Spinal cord (tissue), 9 donors: ENCODE measurements at regions not wholly inside any gene's neighbourhood (a gene's known extent, or its start where the extent isn't known, plus 50 kb on each side); places are given as distances from the start of the nearest gene placed in this dataset.
A peak's percentile ranks its signal among the peaks of the same experiment; 100 is the strongest.

ENCODE experiments used
- DNase-seq, 6 donors: peaks; one replicate each; pipeline versions ENCODE4 v3.0.0 to v3.0.0-alpha.2; 2013 to 2015; ENCODE audit warnings: low spot score in 6 of 6, low read depth in 4 of 6
- H3K27ac ChIP-seq: one replicate; pipeline ENCODE4 v1.5.1; 2013; ENCODE audit warnings: low read depth, low read length, control low read depth
- H3K27me3 ChIP-seq: one replicate; pipeline ENCODE4 v1.6.1; 2013; ENCODE audit warnings: low read length; ENCODE audit not compliant: control insufficient read depth, insufficient read depth
- H3K36me3 ChIP-seq: one replicate; pipeline ENCODE4 v1.6.1; 2013; ENCODE audit warnings: low read length; ENCODE audit not compliant: control insufficient read depth, insufficient read depth
- H3K4me1 ChIP-seq: one replicate; pipeline ENCODE4 v1.6.1; 2013; ENCODE audit warnings: low read length; ENCODE audit not compliant: control insufficient read depth, insufficient read depth
- H3K4me3 ChIP-seq: one replicate; pipeline ENCODE4 v1.5.1; 2013; ENCODE audit warnings: low read depth, low read length, control low read depth
- H3K9me3 ChIP-seq: one replicate; pipeline ENCODE4 v1.6.1; 2013; ENCODE audit warnings: low read length; ENCODE audit not compliant: control insufficient read depth, insufficient read depth
- WGBS: methylation state at CpG from one replicate; pipeline ENCODE4 v1.1.5; 2013; ENCODE audit warnings: missing lambda C conversion rate; ENCODE audit not compliant: insufficient coverage; 5-methylcytosine and 5-hydroxymethylcytosine counted together
- donor health status: healthy.

DNA sequence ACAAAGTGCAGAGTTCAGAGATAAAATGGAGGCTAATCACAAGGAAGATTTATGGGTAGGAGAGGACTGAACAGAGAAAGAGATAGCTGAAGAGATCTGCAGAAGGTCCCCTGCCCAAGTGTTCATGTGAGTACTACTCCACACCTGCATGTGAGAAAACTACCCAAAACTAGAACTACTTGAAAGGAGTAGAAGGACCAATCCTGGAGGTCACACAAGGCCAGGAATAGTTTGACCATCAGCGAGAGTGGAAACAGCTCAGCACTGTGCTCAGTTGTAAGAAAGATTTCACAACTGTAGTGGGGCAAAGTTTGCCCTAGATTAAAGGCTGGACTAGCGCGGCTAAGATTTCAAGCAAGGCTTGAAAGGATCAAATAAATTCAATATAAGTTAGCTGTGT is 422.7 kb upstream of the LCORL start:
- 86% methylated on average over 1 of the region's 3 CpGs for WGBS

DNA sequence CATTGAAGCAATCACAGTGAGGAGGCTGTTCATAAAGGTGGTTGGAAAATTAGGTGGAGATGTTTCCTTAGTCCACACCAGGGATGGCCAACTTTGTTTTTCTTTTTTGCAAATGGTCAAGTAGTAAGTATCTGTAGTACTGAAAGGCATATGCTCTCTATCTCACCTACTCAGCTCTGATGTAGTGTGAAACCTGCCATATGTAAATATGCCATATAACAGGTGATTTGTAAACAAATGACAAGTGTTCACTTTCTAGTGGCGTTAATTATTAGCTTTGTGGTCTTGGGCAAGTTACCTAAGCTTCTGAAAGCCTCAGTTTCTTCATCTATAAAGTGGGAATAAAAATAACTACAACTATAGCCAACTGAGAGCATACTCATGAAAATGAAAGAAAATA is 421.4 kb upstream of the LCORL start:
- WGBS, result no CpG with 5 or more reads among the region's 1 CpG
- Histone ChIP-seq H3K4me1 (no peaks in the 10 kb centered on the region), H3K36me3 (no peaks in the 10 kb centered on the region), H3K27me3 (no peaks in the 10 kb centered on the region), H3K4me3 (no peak overlapping the region), H3K9me3 (no peaks in the 10 kb centered on the region), H3K27ac (no peak overlapping the region)
- DNase-seq, result no peak

More for the DNA sequence above, 422.7 kb upstream of the LCORL start:
- H3K9me3 ChIP-seq, result no peaks in the 10 kb centered on the region
- no peaks in the 10 kb centered on the region for H3K36me3 ChIP-seq
- H3K4me3 ChIP-seq, result no peak overlapping the region
- DNase-seq, result no peak
- no peaks in the 10 kb centered on the region for H3K4me1 ChIP-seq
- H3K27ac ChIP-seq, result no peak overlapping the region
- H3K27me3 ChIP-seq, result no peaks in the 10 kb centered on the region

DNA sequence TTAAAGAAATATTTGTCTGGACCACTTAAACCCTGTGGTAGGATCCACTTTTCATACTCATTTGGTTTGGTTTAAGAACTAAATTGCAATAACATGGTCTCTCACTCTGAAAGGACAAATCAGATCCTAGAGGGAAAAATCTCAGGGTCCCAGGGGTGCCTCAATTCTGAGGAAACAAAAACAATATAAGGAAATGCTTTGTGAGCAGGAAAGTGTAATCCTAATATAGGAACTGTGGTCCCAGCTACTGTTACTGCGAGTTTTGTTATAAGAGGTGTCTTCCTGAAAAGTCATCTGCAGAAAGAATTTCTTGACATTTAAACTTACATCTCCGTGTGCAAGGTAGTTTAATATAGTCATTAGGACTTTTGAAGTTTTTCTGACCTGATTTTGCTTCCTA is 420.1 kb upstream of the LCORL start:
- Histone ChIP-seq H3K36me3 (no peaks in the 10 kb centered on the region), H3K27ac (no peak overlapping the region), H3K27me3 (no peaks in the 10 kb centered on the region), H3K9me3 (no peaks in the 10 kb centered on the region), H3K4me3 (no peak overlapping the region), H3K4me1 (no peaks in the 10 kb centered on the region)
- peak in 1 of 6 donors; percentile 43 for DNase-seq
- no CpG with 5 or more reads among the region's 2 CpGs for WGBS

DNA sequence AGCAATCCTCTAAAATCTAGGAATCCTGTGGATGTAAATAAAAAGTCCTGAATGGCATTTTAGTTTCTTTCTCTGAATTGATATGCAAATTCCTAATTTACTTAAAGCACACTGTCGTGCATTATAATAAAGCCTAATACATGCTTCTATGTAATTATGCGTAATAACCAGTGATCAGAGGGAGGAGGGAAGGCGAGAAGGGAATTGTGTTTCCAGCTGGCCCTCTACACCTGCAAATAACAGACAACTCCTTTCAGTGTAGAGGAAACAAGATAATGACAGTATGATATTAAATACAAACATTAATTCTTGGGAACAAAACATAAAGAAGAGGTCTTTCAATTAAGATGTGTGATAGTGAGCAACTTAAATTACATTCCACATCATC is 419.6 kb upstream of the LCORL start:
- DNase-seq, result peak in 2 of 6 donors; percentile 22 to 77
- Histone ChIP-seq H3K9me3 (no peaks in the 10 kb centered on the region), H3K4me1 (no peaks in the 10 kb centered on the region), H3K27ac (no peak overlapping the region), H3K4me3 (no peak overlapping the region), H3K36me3 (no peaks in the 10 kb centered on the region), H3K27me3 (no peaks in the 10 kb centered on the region)
- WGBS, result no CpG with 5 or more reads among the region's 3 CpGs

DNA sequence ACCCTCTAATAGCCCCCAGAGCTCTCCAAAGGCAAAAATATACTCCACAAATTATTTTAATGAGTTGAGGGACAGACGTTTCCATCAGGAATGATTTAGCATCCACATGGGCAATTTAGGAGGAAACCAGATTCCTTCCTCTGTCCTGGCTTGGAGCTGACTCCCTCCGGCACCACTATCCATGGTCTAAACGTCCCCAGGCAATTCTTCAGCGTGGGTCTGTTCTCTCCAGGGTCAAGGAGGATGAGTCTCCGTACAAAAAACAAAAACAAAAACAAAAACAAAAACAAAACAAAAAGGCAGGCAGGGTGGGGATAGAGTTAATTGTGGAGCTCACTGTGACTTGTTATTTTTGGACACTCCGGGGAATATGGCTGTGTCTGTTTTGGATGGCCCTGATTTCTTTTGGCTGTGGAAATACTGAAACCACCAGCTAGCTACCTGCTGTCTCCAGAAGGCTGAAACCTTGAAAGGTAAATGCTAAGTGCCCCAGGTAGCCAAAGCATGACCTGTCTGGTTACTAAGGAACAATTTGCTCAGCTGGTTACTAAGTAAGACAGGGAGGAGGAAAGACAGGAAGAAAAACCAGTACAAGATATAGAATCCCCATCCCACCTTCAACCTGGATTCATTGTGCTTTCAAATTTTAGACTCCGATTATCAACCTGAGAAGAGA is 419.1 kb upstream of the LCORL start:
- Histone ChIP-seq H3K4me1 (no peaks in the 10 kb centered on the region), H3K27me3 (no peaks in the 10 kb centered on the region), H3K36me3 (no peaks in the 10 kb centered on the region), H3K9me3 (no peaks in the 10 kb centered on the region), H3K4me3 (no peak overlapping the region), H3K27ac (no peak overlapping the region)
- peak in 2 of 6 donors; percentile 13 to 26 for DNase-seq
- 34% methylated on average over 2 of the region's 7 CpGs for WGBS

DNA sequence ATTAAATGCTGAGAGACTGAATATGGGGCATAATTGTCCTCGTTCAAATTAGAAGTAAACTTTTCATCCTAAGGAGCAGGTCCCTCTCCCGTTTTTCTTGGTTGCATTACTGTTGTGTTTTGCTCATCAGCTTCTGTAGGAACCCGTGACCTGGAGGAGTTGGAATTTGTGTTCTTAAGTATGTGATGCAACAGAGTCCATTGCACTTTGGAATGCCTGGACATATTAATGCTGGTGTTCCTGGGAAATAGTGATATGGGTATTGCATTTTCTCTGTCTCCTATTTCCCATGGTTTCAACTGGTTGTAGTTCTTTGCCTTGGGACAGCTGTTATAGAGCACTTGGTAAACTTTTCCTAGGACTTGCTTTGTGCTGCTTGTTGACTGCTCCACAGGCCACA is 417.8 kb upstream of the LCORL start:
- H3K9me3 ChIP-seq, result no peaks in the 10 kb centered on the region
- no peaks in the 10 kb centered on the region for H3K36me3 ChIP-seq
- DNase-seq, result no peak
- no peaks in the 10 kb centered on the region for H3K27me3 ChIP-seq
- H3K4me1 ChIP-seq, result no peaks in the 10 kb centered on the region
- WGBS, result 82% methylated on average over 3 of the region's 3 CpGs
- no peak overlapping the region for H3K27ac ChIP-seq
- H3K4me3 ChIP-seq, result no peak overlapping the region

DNA sequence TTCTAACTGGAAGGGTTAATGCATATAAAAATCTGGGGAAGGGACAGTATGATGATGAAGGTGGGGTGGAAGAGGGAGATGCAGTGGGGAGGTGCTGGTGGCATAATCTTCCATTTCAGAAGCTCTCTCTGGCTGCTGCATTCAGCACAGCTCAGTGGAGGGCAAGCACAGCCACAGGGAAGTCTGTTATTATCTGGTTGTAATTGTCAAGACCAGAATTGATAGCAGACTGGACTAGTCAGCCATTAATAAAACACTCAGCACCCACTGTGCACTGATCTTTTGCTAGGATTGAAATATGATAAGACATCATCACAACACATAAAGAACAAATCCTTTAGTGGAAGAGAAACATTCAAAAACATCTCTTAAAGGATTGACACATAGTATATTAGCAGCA is 414.2 kb upstream of the LCORL start:
- Histone ChIP-seq H3K36me3 (no peaks in the 10 kb centered on the region), H3K27ac (no peak overlapping the region), H3K9me3 (no peaks in the 10 kb centered on the region), H3K4me3 (no peak overlapping the region), H3K27me3 (no peaks in the 10 kb centered on the region), H3K4me1 (no peaks in the 10 kb centered on the region)
- peak in 1 of 6 donors; percentile 15 for DNase-seq

DNA sequence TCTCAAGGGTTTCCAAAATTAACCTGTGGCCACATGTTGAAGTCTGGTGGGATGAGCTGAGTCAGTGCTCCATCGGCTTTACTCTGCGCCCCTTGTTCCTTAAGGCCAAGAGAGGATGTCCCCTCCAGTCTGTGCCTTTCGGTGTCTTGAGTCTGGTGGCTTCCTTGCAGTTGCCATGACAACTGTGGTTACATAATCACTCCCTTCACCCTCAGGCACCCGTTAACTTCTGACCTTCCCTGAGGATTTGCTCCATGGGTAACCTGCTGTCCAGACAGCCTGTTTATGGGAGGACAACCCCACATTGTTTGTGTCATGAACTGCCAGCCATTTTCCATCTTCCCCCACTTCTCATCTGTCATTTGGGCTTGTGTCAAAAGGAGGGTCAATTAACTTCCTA is 401.1 kb upstream of the LCORL start:
- H3K27ac ChIP-seq, result no peak overlapping the region
- no peaks in the 10 kb centered on the region for H3K9me3 ChIP-seq
- WGBS, result 53% methylated on average over 3 of the region's 4 CpGs
- H3K4me1 ChIP-seq, result no peaks in the 10 kb centered on the region
- no peak overlapping the region for H3K4me3 ChIP-seq
- DNase-seq, result no peak
- H3K27me3 ChIP-seq, result no peaks in the 10 kb centered on the region
- H3K36me3 ChIP-seq, result no peaks in the 10 kb centered on the region

DNA sequence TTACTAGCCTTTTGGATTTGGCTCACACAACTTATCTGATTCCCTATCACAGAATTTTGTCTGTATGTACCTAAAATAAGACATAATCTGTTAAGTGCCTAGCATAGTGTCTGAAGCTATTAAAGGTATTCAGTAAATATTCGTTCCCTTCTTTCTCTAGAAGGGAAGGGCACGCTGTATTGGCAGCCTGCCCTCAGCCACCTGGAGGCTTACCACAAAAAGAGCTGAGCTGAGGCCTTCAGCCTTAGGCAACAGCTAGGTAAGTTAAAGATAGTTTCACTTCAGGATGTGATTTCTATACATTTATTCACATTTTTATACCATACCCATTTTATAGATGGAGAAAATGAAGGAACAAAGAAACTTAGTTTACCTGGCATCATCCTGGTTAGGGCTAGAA is 400.0 kb upstream of the LCORL start:
- no peak overlapping the region for H3K4me3 ChIP-seq
- no peak for DNase-seq
- no CpG with 5 or more reads among the region's 2 CpGs for WGBS

DNA sequence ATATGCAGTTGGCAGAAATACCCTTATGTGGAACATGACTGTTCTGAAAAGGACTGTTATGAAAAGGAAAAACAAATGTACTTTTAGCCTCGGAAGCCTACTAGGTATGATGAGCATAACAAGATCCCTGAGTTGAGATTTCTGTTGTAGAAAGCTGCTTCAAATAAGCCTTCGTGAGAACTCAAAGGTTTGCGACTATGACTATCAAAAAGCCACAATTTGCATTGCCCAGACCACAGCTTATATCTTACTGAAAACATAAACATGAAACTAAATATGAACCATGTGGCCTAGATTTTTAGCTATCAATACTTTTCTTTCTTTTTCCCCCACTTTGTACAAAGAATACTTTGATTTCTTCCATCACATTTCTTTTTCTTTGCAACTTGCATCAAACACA is 398.2 kb upstream of the LCORL start:
- Histone ChIP-seq H3K9me3 (no peaks in the 10 kb centered on the region), H3K4me3 (no peak overlapping the region), H3K4me1 (no peaks in the 10 kb centered on the region), H3K27me3 (no peaks in the 10 kb centered on the region), H3K36me3 (no peaks in the 10 kb centered on the region), H3K27ac (no peak overlapping the region)
- whole genome bisulfite sequencing, result 70% methylated on average over 1 of the region's 3 CpGs
- no peak for DNase-seq

More for the DNA sequence above, 400.0 kb upstream of the LCORL start:
- Histone ChIP-seq H3K9me3 (no peaks in the 10 kb centered on the region), H3K36me3 (no peaks in the 10 kb centered on the region), H3K4me1 (no peaks in the 10 kb centered on the region), H3K27me3 (no peaks in the 10 kb centered on the region), H3K27ac (no peak overlapping the region)
